ENCODE measurements at regions not wholly inside any gene's neighbourhood (a gene's known extent, or its start where the extent isn't known, plus 50 kb on each side); places are given as distances from the start of the nearest gene placed in this dataset.

DNA sequence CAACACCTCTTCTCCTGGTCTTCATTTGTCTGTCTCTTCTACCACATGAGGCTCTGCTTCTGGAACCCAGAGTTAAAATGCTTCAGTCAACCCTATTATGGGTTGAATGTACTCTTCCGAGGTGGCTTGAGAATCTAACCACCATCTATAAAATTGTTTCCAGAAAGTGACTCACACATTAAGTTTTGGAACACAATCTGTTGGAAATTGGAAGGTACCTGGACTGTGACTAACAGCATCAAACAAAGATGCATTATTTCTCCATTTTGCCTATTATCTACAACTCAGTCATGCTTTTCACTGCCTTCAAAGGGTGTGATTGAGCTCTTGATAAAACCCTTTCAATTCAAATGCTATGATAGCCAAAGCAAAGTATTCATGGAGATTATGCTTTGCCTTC lies 499.0 kb upstream of the SEMA6D start:
- ChIA-PET POLR2A (ENCODE audit: partially characterized antibody) (no interaction called here), CTCF (ENCODE audit: partially characterized antibody) (interaction anchor here (0.7 to 1.7 kb wide), 3 partner anchors 742 to 906 kb away, joined by 3 read pairs; no protein-coding TSS in a partner anchor)
- Histone ChIP-seq H4K8ac (ENCODE audit: extremely low read depth, insufficient read depth, low read length) (no peak overlapping the region), H2AFZ (ENCODE audit: low read length) (no peak overlapping the region), H2BK15ac (ENCODE audit: low read length) (no peak overlapping the region), H3K14ac (ENCODE audit: insufficient read length) (no peak overlapping the region), H3K27me3 (replicated peaks in 1 of 4; ENCODE audit: control insufficient read depth in 3 of 4, extremely low read depth in 1 of 4, insufficient read depth in 3 of 4, low read length in 3 of 4) (no peaks in the 10 kb centered on the region), H4K5ac (ENCODE audit: insufficient read length, low read depth, low read length) (no peak overlapping the region), H3K56ac (replicated peaks; ENCODE audit: insufficient read length, low read depth, low read length) (no peak overlapping the region), H3K4me2 (ENCODE audit: insufficient read depth in 1 of 2, low read depth in 2 of 2, low read length in 2 of 2) (no peak overlapping the region), H3K27ac (ENCODE audit: low read depth, low read length) (no peak overlapping the region), H3K18ac (ENCODE audit: extremely low read depth, low read length) (no peak overlapping the region), H2BK5ac (ENCODE audit: low read depth, low read length) (no peak overlapping the region), H3K4me1 (replicated peaks in 1 of 4; ENCODE audit: control insufficient read depth in 3 of 4, insufficient read depth in 4 of 4, low read length in 3 of 4) (no peaks in the 10 kb centered on the region), H3K4me3 (ENCODE audit: extremely low read depth in 1 of 4, insufficient read depth in 2 of 4, low read depth in 3 of 4, low read length in 4 of 4) (no peak overlapping the region), H4K91ac (replicated peaks; ENCODE audit: insufficient read length, low read length) (no peak overlapping the region), H4K20me1 (replicated peaks in 1 of 2; ENCODE audit: control insufficient read depth in 1 of 2, insufficient read depth in 2 of 2, low read length in 2 of 2) (no peaks in the 10 kb centered on the region), H3K79me2 (ENCODE audit: control insufficient read depth in 1 of 2, insufficient read depth in 2 of 2, low read length in 2 of 2) (no peaks in the 10 kb centered on the region), H2AK5ac (ENCODE audit: low read depth, low read length) (no peak overlapping the region), H3K36me3 (ENCODE audit: control insufficient read depth in 2 of 4, insufficient read depth in 4 of 4, low read length in 3 of 4) (no peaks in the 10 kb centered on the region), H3K79me1 (ENCODE audit: low read depth, low read length) (no peaks in the 10 kb centered on the region), H3K4ac (replicated peaks; ENCODE audit: insufficient read length, low read depth, low read length) (no peak overlapping the region), H3K9me3 (ENCODE audit: insufficient read depth in 2 of 2, low read depth in 1 of 2, low read length in 1 of 2) (no peaks in the 10 kb centered on the region), H3K23me2 (ENCODE audit: low read depth, low read length) (no peaks in the 10 kb centered on the region; the same call in 1 of the 2 replicates), H2BK120ac (replicated peaks; ENCODE audit: low read depth, low read length) (no peak overlapping the region), H3K9ac (replicated peaks in 1 of 4; ENCODE audit: extremely low read depth in 1 of 4, low read depth in 3 of 4, low read length in 3 of 4) (no peak overlapping the region), H2BK12ac (ENCODE audit: low read depth, low read length) (no peak overlapping the region), H3K23ac (ENCODE audit: insufficient read length) (no peak overlapping the region), H2BK20ac (ENCODE audit: low read length) (no peak overlapping the region)
- WGBS, 2 experiments (ENCODE audit: extremely low coverage in 1 of 2, insufficient coverage in 1 of 2, insufficient read length in 1 of 2, insufficient replicate concordance in 2 of 2, low coverage in 1 of 2, low lambda C conversion rate in 2 of 2, missing lambda C conversion rate in 1 of 2) = 100% methylated on average over 1 of the region's 1 CpG; no CpG with 5 or more reads in 1 of the 2 experiments
- no peak for FAIRE-seq
- TF ChIP-seq TAF1 (IDR thresholded peaks at IDR 0.05; ENCODE audit: low read depth, low read length) (no peak), ZNF274 (IDR thresholded peaks at IDR 0.05; ENCODE audit: borderline replicate concordance, extremely low read depth, low read length) (no peak), FOSL1 (IDR thresholded peaks at IDR 0.05; ENCODE audit: insufficient read depth, low read depth, low read length) (no peak), RNF2 (IDR thresholded peaks at IDR 0.05; ENCODE audit: borderline replicate concordance, low read depth, low read length, missing control alignments, poor library complexity, severe bottlenecking) (no peak), CHD2 (IDR thresholded peaks at IDR 0.05; ENCODE audit: low read length) (no peak), POLR2A (IDR thresholded peaks at IDR 0.05; ENCODE audit: control extremely low read depth in 1 of 2, low read depth in 2 of 2, low read length in 2 of 2) (no peak), BACH1 (IDR thresholded peaks at IDR 0.05; ENCODE audit: low read length) (no peak), SP2 (IDR thresholded peaks at IDR 0.05; ENCODE audit: low read length) (no peak), KDM5A (IDR thresholded peaks at IDR 0.05; ENCODE audit: low read length) (no peak)
- TF ChIP-seq, protein P1, sequence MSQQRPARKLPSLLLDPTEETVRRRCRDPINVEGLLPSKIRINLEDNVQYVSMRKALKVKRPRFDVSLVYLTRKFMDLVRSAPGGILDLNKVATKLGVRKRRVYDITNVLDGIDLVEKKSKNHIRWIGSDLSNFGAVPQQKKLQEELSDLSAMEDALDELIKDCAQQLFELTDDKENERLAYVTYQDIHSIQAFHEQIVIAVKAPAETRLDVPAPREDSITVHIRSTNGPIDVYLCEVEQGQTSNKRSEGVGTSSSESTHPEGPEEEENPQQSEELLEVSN (IDR thresholded peaks at IDR 0.05) = no peak
- DNase-seq (ENCODE audit: low read depth in 1 of 2, low spot score in 2 of 2) = no peak

Data from H1 (cell line).